ENCODE measurements at regions not wholly inside any gene's neighbourhood (a gene's known extent, or its start where the extent isn't known, plus 50 kb on each side); places are given as distances from the start of the nearest gene placed in this dataset.

DNA sequence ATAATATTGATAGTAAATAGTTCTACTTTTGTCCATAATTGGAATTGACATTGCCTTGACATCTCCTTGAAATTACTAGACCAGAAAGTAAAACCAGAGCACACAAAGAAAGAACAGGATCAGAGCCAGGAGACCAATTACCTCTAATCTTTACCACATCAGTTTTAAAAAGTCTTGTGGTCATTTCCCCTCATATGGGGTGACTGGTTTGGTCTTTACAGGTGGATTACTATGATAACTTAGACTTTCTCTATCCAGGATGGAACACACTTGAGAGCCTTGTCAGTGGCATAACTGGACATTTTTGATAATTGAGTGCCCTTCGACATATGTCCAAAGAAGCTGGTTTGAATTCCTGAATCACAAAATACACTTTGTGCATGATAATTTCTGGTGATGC, 1148.1 kb upstream of the NCAM2 start:
- H3K27ac ChIP-seq (ENCODE audit: low read length) = no peak overlapping the region

DNA sequence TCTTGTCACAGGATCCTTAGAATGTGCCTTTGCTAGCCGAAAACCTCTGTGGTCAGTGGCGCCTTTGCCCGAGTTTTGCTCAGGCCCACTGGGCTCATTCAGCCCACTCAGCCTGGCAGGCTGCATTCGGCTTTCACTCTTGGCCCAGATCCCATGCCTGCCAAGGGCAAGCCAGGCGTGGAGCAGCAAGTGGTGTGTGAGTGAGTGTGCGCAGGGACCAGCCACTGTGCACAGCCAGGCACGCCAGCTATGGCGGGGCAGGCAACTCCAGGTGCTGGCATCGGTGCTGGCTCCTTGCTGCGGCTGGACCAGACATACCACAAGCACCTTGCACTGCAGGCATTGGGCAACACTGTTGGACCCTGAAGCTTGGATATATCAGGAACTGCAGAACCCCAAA, 1145.1 kb upstream of the NCAM2 start:
- no peak overlapping the region for H2AFZ ChIP-seq (ENCODE audit: low read depth, low read length)
- ATAC-seq (ENCODE audit: insufficient read depth, low read depth) = no peak
- H3K4me2 ChIP-seq (ENCODE audit: insufficient read depth, low read length) = no peak overlapping the region

More for the DNA sequence above, 1148.1 kb upstream of the NCAM2 start:
- Histone ChIP-seq H3K9ac (ENCODE audit: low read depth, low read length) (no peak overlapping the region), H3K4me1 (ENCODE audit: insufficient read depth, low read length) (no peaks in the 10 kb centered on the region), H2AFZ (ENCODE audit: low read depth, low read length) (no peak overlapping the region), H4K20me1 (ENCODE audit: insufficient read depth, low read length) (no peaks in the 10 kb centered on the region), H3K79me2 (ENCODE audit: insufficient read depth, low read length) (no peaks in the 10 kb centered on the region), H3K36me3 (ENCODE audit: insufficient read depth, low read length) (no peaks in the 10 kb centered on the region), H3K9me3 (ENCODE audit: insufficient read depth, low read length, severe bottlenecking) (no peaks in the 10 kb centered on the region), H3K27me3 (ENCODE audit: insufficient read depth, low read length, poor library complexity) (no peaks in the 10 kb centered on the region), H3K4me3 (ENCODE audit: low read depth in 1 of 2, low read length in 2 of 2) (no peak overlapping the region), H3K4me2 (ENCODE audit: insufficient read depth, low read length) (no peak overlapping the region)
- DNase-seq = no peak
- no peak for ATAC-seq (ENCODE audit: insufficient read depth, low read depth)
- TF ChIP-seq EZH2 (IDR thresholded peaks at IDR 0.05; ENCODE audit: borderline replicate concordance, low read depth, low read length, severe bottlenecking) = no peak
- TF ChIP-seq, protein P1, sequence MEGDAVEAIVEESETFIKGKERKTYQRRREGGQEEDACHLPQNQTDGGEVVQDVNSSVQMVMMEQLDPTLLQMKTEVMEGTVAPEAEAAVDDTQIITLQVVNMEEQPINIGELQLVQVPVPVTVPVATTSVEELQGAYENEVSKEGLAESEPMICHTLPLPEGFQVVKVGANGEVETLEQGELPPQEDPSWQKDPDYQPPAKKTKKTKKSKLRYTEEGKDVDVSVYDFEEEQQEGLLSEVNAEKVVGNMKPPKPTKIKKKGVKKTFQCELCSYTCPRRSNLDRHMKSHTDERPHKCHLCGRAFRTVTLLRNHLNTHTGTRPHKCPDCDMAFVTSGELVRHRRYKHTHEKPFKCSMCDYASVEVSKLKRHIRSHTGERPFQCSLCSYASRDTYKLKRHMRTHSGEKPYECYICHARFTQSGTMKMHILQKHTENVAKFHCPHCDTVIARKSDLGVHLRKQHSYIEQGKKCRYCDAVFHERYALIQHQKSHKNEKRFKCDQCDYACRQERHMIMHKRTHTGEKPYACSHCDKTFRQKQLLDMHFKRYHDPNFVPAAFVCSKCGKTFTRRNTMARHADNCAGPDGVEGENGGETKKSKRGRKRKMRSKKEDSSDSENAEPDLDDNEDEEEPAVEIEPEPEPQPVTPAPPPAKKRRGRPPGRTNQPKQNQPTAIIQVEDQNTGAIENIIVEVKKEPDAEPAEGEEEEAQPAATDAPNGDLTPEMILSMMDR (IDR thresholded peaks at IDR 0.05; ENCODE audit: borderline replicate concordance, extremely low read depth, low read length, poor library complexity, severe bottlenecking) = no peak

GRCh38 chr21:19853709-19854575, 1144.3 kb upstream of the NCAM2 start:
- ATAC-seq (ENCODE audit: insufficient read depth, low read depth) (no peak; the same call in 2 of the 3 replicates), DNase-seq (no peak)
- Histone ChIP-seq H4K20me1 (ENCODE audit: insufficient read depth, low read length) (no peaks in the 10 kb centered on the region), H2AFZ (ENCODE audit: low read depth, low read length) (no peak overlapping the region), H3K4me1 (ENCODE audit: insufficient read depth, low read length) (no peaks in the 10 kb centered on the region), H3K9ac (ENCODE audit: low read depth, low read length) (no peak overlapping the region), H3K36me3 (ENCODE audit: insufficient read depth, low read length) (no peaks in the 10 kb centered on the region), H3K9me3 (ENCODE audit: insufficient read depth, low read length, severe bottlenecking) (peaks cover 4% of the 10 kb centered on the region), H3K27me3 (ENCODE audit: insufficient read depth, low read length, poor library complexity) (no peaks in the 10 kb centered on the region), H3K27ac (ENCODE audit: low read length) (no peak overlapping the region), H3K4me3 (ENCODE audit: low read depth in 1 of 2, low read length in 2 of 2) (no peak overlapping the region), H3K79me2 (ENCODE audit: insufficient read depth, low read length) (no peaks in the 10 kb centered on the region), H3K4me2 (ENCODE audit: insufficient read depth, low read length) (no peak overlapping the region)
- TF ChIP-seq, protein P1 (IDR thresholded peaks at IDR 0.05; ENCODE audit: borderline replicate concordance, extremely low read depth, low read length, poor library complexity, severe bottlenecking) = no peak
- TF ChIP-seq EZH2 (IDR thresholded peaks at IDR 0.05; ENCODE audit: borderline replicate concordance, low read depth, low read length, severe bottlenecking) = no peak

More for the DNA sequence above, 1145.1 kb upstream of the NCAM2 start:
- H4K20me1 ChIP-seq (ENCODE audit: insufficient read depth, low read length) = no peaks in the 10 kb centered on the region
- H3K27ac ChIP-seq (ENCODE audit: low read length) = no peak overlapping the region
- no peaks in the 10 kb centered on the region for H3K27me3 ChIP-seq (ENCODE audit: insufficient read depth, low read length, poor library complexity)
- no peak overlapping the region for H3K9ac ChIP-seq (ENCODE audit: low read depth, low read length)
- no peaks in the 10 kb centered on the region for H3K4me1 ChIP-seq (ENCODE audit: insufficient read depth, low read length)
- TF ChIP-seq EZH2 (IDR thresholded peaks at IDR 0.05; ENCODE audit: borderline replicate concordance, low read depth, low read length, severe bottlenecking) = no peak
- TF ChIP-seq, protein P1 (IDR thresholded peaks at IDR 0.05; ENCODE audit: borderline replicate concordance, extremely low read depth, low read length, poor library complexity, severe bottlenecking) = no peak
- H3K9me3 ChIP-seq (ENCODE audit: insufficient read depth, low read length, severe bottlenecking) = peaks cover 4% of the 10 kb centered on the region
- no peaks in the 10 kb centered on the region for H3K79me2 ChIP-seq (ENCODE audit: insufficient read depth, low read length)
- no peak for DNase-seq
- no peak overlapping the region for H3K4me3 ChIP-seq (ENCODE audit: low read depth in 1 of 2, low read length in 2 of 2)
- H3K36me3 ChIP-seq (ENCODE audit: insufficient read depth, low read length) = no peaks in the 10 kb centered on the region

Data from DND-41 (cell line).